ENCODE measurements at regions not wholly inside any gene's neighbourhood (a gene's known extent, or its start where the extent isn't known, plus 50 kb on each side); places are given as distances from the start of the nearest gene placed in this dataset.

- DNase-seq (ENCODE audit: low read depth in 1 of 2, low spot score in 1 of 2) = no peak
- H3K4me2 ChIP-seq = no peak overlapping the region
- H3K4me1 ChIP-seq = no peaks in the 10 kb centered on the region
- ChIA-PET CTCF (no interaction called here), POLR2A (no interaction called here)
- H3K9me3 ChIP-seq = no peaks in the 10 kb centered on the region
- ATAC-seq = no peak
- H3K27ac ChIP-seq = no peak overlapping the region
- WGBS (ENCODE audit: missing lambda C conversion rate) = 45% methylated on average over 3 of the region's 3 CpGs
- FAIRE-seq = no peak
- TF ChIP-seq FOXS1 (CRISPR knock-in tag; IDR thresholded peaks at IDR 0.05) (no peak), NPAS2 (CRISPR knock-in tag; IDR thresholded peaks at IDR 0.05; ENCODE audit: borderline replicate concordance) (no peak), ELK1 (IDR thresholded peaks at IDR 0.05; ENCODE audit: low read depth, low read length) (no peak), PBX3 (IDR thresholded peaks at IDR 0.05) (no peak), HEYL (CRISPR knock-in tag; IDR thresholded peaks at IDR 0.05) (no peak), HOXB5 (CRISPR knock-in tag; IDR thresholded peaks at IDR 0.05) (no peak), CHD2 (IDR thresholded peaks at IDR 0.05; ENCODE audit: low read length, partially characterized antibody) (no peak), KDM5A (IDR thresholded peaks at IDR 0.05) (no peak), GATA3 (IDR thresholded peaks at IDR 0.05; ENCODE audit: borderline replicate concordance) (no peak), SMC3 (IDR thresholded peaks at IDR 0.05) (no peak), ZSCAN20 (CRISPR knock-in tag; IDR thresholded peaks at IDR 0.05) (no peak), HDAC2 (IDR thresholded peaks at IDR 0.05) (no peak), ZNF302 (CRISPR knock-in tag; IDR thresholded peaks at IDR 0.05) (no peak), CBX2 (IDR thresholded peaks at IDR 0.05; ENCODE audit: borderline replicate concordance, low read depth) (no peak), MAZ (IDR thresholded peaks at IDR 0.05; ENCODE audit: borderline replicate concordance, low read depth, low read length) (no peak)
- H3K4me3 ChIP-seq = no peak overlapping the region
These were observed 332.8 kb upstream of the MTNR1B start for GRCh38 chr11:92636543-92637188.

GRCh38 chr11:92638678-92639077 is 330.8 kb upstream of the MTNR1B start:
- Histone ChIP-seq H3K27ac (no peak overlapping the region), H3K4me2 (no peak overlapping the region), H3K4me1 (no peaks in the 10 kb centered on the region), H3K9me3 (no peaks in the 10 kb centered on the region), H3K4me3 (no peak overlapping the region)
- no peak for ATAC-seq
- ChIA-PET CTCF (no interaction called here), POLR2A (no interaction called here)
- peak; percentile 0 to 6 for DNase-seq (ENCODE audit: low read depth in 1 of 2, low spot score in 1 of 2)
- FAIRE-seq = no peak
- no peak for TF ChIP-seq CHD2 (IDR thresholded peaks at IDR 0.05; ENCODE audit: low read length, partially characterized antibody)
- 21% methylated on average over 3 of the region's 3 CpGs for WGBS (ENCODE audit: missing lambda C conversion rate)

- POLR2A ChIA-PET = no interaction called here
- TF ChIP-seq POLR2AphosphoS2 (conservative IDR thresholded peaks at IDR 0.05; ENCODE audit: low read length) (no peak), TP53 (CRISPR knock-in tag; IDR thresholded peaks at IDR 0.05) (no peak), KDM5A (IDR thresholded peaks at IDR 0.05) (no peak), ZFP36 (IDR thresholded peaks at IDR 0.05; ENCODE audit: borderline replicate concordance, partially characterized antibody) (no peak), ZSCAN20 (CRISPR knock-in tag; IDR thresholded peaks at IDR 0.05) (no peak)
- H3K9me3 ChIP-seq = no peaks in the 10 kb centered on the region
- DNase-seq (ENCODE audit: low read depth in 1 of 2, low spot score in 1 of 2) (no peak), FAIRE-seq (no peak), ATAC-seq (no peak)
- no peak overlapping the region for H3K4me2 ChIP-seq
- no peaks in the 10 kb centered on the region for H3K4me1 ChIP-seq
- no peak overlapping the region for H3K27ac ChIP-seq
- CTCF ChIA-PET = no interaction called here
- H3K4me3 ChIP-seq = no peak overlapping the region
These were observed 327.1 kb upstream of the MTNR1B start for GRCh38 chr11:92642177-92642931.

- no peak for FAIRE-seq
- Histone ChIP-seq H3K4me3 (no peak overlapping the region), H3K4me1 (no peaks in the 10 kb centered on the region), H3K27ac (no peak overlapping the region), H3K9me3 (no peaks in the 10 kb centered on the region), H3K4me2 (no peak overlapping the region)
- TF ChIP-seq BHLHE40 (IDR thresholded peaks at IDR 0.05; ENCODE audit: low read depth, low read length) (no peak), CBX8 (IDR thresholded peaks at IDR 0.05) (no peak), MYC (IDR thresholded peaks at IDR 0.05; ENCODE audit: borderline replicate concordance, low read length) (no peak), GATA3 (IDR thresholded peaks at IDR 0.05; ENCODE audit: borderline replicate concordance) (no peak), MAFK (IDR thresholded peaks at IDR 0.05; ENCODE audit: partially characterized antibody) (peak; percentile 53), RFX5 (IDR thresholded peaks at IDR 0.05) (no peak), EHMT2 (IDR thresholded peaks at IDR 0.05; ENCODE audit: low read depth) (no peak), NR3C1 (IDR thresholded peaks at IDR 0.05) (no peak)
- CTCF ChIA-PET = no interaction called here
- no peak for ATAC-seq
- WGBS (ENCODE audit: missing lambda C conversion rate) = no CpG with 5 or more reads among the region's 2 CpGs
- no peak for DNase-seq (ENCODE audit: low read depth in 1 of 2, low spot score in 1 of 2)
- POLR2A ChIA-PET = no interaction called here
These were observed 325.6 kb upstream of the MTNR1B start for GRCh38 chr11:92643827-92644226.
